MM.1S (cell line): ENCODE measurements at regions not wholly inside any gene's neighbourhood (a gene's known extent, or its start where the extent isn't known, plus 50 kb on each side); places are given as distances from the start of the nearest gene placed in this dataset.

Source experiments
- DNase-seq: peaks from one replicate; pipeline ENCODE4 v3.0.0-alpha.2; 2015
- H2AFZ ChIP-seq: fragments of 300-600 bp; sonication (generic); 2 replicates; pipeline ENCODE4 v1.6.0; 2016; ENCODE audit warnings: antibody characterized with exemption, low read length
- H3F3A ChIP-seq: fragments of 300-600 bp; sonication (generic); 2 replicates; pipeline ENCODE4 v1.6.1; 2016; ENCODE audit warnings: mild to moderate bottlenecking, antibody characterized with exemption, low read length, moderate library complexity, mixed read lengths; ENCODE audit not compliant: insufficient read depth
- H3K27ac ChIP-seq: fragments of 300-600 bp; sonication (generic); 2 replicates; pipeline ENCODE4 v1.5.1; 2016; ENCODE audit warnings: mild to moderate bottlenecking, low read length
- H3K27me3 ChIP-seq: fragments of 300-600 bp; sonication (generic); replicated peaks from 2 replicates; pipeline ENCODE4 v1.6.0; 2016; ENCODE audit warnings: low read length; ENCODE audit not compliant: insufficient read depth
- H3K36me3 ChIP-seq: fragments of 300-600 bp; sonication (generic); replicated peaks from 2 replicates; pipeline ENCODE4 v1.6.1; 2016; ENCODE audit warnings: mild to moderate bottlenecking, low read length, mixed read lengths; ENCODE audit not compliant: insufficient read depth
- H3K4me1 ChIP-seq: fragments of 300-600 bp; sonication (generic); 2 replicates; pipeline ENCODE4 v1.6.1; 2016; ENCODE audit warnings: low read length, mixed read lengths
- H3K4me2 ChIP-seq: fragments of 300-600 bp; sonication (generic); 2 replicates; pipeline ENCODE4 v1.6.0; 2016; ENCODE audit warnings: low read depth, low read length
- H3K4me3 ChIP-seq: fragments of 300-600 bp; sonication (generic); 2 replicates; pipeline ENCODE4 v1.5.1; 2016; ENCODE audit warnings: low read length, mixed read lengths
- H3K79me2 ChIP-seq: fragments of 300-600 bp; sonication (generic); 2 replicates; pipeline ENCODE4 v1.6.1; 2016; ENCODE audit warnings: mixed run types, low read length, mixed read lengths
- H3K9ac ChIP-seq: fragments of 300-600 bp; sonication (generic); 2 replicates; pipeline ENCODE4 v1.6.1; 2016; ENCODE audit warnings: low read length, mixed read lengths
- H3K9me2 ChIP-seq: fragments of 300-600 bp; sonication (generic); replicated peaks from 2 replicates; pipeline ENCODE4 v1.6.1; 2016; ENCODE audit warnings: mild to moderate bottlenecking, low read length, mixed read lengths; ENCODE audit not compliant: insufficient read depth
- H3K9me3 ChIP-seq: fragments of 300-600 bp; sonication (generic); replicated peaks from 2 replicates; pipeline ENCODE4 v1.6.1; 2016; ENCODE audit warnings: mild to moderate bottlenecking, low read length, mixed read lengths; ENCODE audit not compliant: insufficient read depth
- H4K20me1 ChIP-seq: fragments of 300-600 bp; sonication (generic); 2 replicates; pipeline ENCODE4 v1.6.1; 2016; ENCODE audit warnings: mild to moderate bottlenecking, low read length, moderate library complexity, mixed read lengths; ENCODE audit not compliant: insufficient read depth
- EZH2 ChIP-seq: fragments of 300-600 bp; sonication (generic); optimal IDR thresholded peaks from 2 replicates; pipeline ENCODE3; 2017; ENCODE audit warnings: low read depth, mild to moderate bottlenecking, antibody characterized with exemption, low read length, mixed read lengths
- EZH2phosphoT487 ChIP-seq: fragments of 300-600 bp; sonication (generic); IDR thresholded peaks from 2 replicates; pipeline ENCODE4 v1.6.1; 2018; ENCODE audit warnings: antibody characterized with exemption, low read length
- TF ChIP-seq, protein P1 (sequence below): fragments of 300-600 bp; sonication (generic); IDR thresholded peaks from 2 replicates; pipeline ENCODE4 v1.5.1; 2016; ENCODE audit warnings: antibody characterized with exemption, low read length, mixed read lengths

DNA sequence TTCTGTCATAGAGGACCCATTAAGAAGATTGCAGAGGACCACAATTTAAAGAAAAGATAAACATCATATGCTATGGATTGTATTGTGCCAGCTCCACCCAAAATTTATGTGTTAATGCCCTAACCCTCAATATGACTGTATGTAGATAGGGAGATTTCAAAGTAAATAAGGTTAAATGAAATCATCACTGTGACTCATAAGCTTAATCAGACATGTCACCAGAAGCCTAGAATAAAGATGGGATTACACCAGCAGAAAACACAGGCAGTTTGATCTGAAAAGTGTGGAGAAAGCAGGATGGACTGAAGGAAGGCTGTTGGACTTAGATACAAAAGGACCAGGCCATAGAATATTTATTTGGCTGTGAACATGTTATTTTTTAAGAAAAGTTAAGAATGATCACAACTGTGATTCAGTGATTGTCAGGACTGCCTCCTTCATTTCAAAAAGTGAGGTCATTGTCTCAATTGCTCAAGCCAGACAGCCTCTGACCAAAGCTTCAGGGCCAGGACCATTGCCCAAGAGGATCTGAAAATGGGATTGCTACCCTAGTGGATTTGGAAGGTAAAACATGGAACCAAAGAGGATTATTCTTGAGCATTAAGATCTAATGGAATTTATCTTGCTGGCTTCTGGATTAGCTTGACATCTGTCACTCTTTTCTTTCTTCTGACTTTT, 270.8 kb upstream of the POM121L12 start:
- no peaks in the 10 kb centered on the region for H3K4me1 ChIP-seq
- H3K27me3 ChIP-seq, result no peaks in the 10 kb centered on the region
- no peak overlapping the region for H2AFZ ChIP-seq
- H3K9me2 ChIP-seq, result no peaks in the 10 kb centered on the region
- H3F3A ChIP-seq, result no peaks in the 10 kb centered on the region
- H3K79me2 ChIP-seq, result no peaks in the 10 kb centered on the region
- H3K4me2 ChIP-seq, result no peak overlapping the region
- H4K20me1 ChIP-seq, result no peaks in the 10 kb centered on the region
- H3K36me3 ChIP-seq, result no peaks in the 10 kb centered on the region
- H3K9ac ChIP-seq, result no peak overlapping the region
- no peak overlapping the region for H3K27ac ChIP-seq
- no peak for DNase-seq
- TF ChIP-seq EZH2phosphoT487 (no peak), EZH2 (no peak)
- TF ChIP-seq, protein P1, sequence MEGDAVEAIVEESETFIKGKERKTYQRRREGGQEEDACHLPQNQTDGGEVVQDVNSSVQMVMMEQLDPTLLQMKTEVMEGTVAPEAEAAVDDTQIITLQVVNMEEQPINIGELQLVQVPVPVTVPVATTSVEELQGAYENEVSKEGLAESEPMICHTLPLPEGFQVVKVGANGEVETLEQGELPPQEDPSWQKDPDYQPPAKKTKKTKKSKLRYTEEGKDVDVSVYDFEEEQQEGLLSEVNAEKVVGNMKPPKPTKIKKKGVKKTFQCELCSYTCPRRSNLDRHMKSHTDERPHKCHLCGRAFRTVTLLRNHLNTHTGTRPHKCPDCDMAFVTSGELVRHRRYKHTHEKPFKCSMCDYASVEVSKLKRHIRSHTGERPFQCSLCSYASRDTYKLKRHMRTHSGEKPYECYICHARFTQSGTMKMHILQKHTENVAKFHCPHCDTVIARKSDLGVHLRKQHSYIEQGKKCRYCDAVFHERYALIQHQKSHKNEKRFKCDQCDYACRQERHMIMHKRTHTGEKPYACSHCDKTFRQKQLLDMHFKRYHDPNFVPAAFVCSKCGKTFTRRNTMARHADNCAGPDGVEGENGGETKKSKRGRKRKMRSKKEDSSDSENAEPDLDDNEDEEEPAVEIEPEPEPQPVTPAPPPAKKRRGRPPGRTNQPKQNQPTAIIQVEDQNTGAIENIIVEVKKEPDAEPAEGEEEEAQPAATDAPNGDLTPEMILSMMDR, result no peak
- no peak overlapping the region for H3K4me3 ChIP-seq
- H3K9me3 ChIP-seq, result no peaks in the 10 kb centered on the region

DNA sequence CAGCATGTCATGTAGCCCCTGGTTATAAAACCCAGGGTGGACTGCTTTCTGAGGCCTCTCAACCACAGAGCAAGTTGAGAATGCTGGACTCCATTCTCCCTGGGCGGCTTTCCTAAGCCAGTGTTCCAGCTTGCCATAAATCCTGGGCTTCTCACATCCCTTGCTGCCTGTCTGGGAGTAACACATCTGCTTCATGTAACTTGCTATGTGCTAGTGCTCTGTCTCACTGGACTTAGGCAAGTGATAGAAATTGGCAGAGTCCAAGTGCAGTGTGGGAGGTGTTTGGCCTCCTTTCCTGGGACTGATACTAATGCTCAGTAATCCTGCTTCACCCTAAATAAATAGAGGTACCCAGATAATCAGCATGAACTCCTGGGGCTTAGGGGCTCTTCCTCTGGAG, 277.1 kb upstream of the POM121L12 start:
- no peaks in the 10 kb centered on the region for H3K4me1 ChIP-seq
- no peaks in the 10 kb centered on the region for H3F3A ChIP-seq
- H3K9me2 ChIP-seq, result no peaks in the 10 kb centered on the region
- no peaks in the 10 kb centered on the region for H3K36me3 ChIP-seq
- H3K4me3 ChIP-seq, result no peak overlapping the region
- H4K20me1 ChIP-seq, result no peaks in the 10 kb centered on the region
- no peaks in the 10 kb centered on the region for H3K27me3 ChIP-seq
- H3K27ac ChIP-seq, result no peak overlapping the region
- TF ChIP-seq EZH2 (no peak), EZH2phosphoT487 (no peak)
- TF ChIP-seq, protein P1, result no peak
- no peak for DNase-seq
- H3K9me3 ChIP-seq, result no peaks in the 10 kb centered on the region
- no peak overlapping the region for H3K9ac ChIP-seq
- no peak overlapping the region for H2AFZ ChIP-seq
- no peak overlapping the region for H3K4me2 ChIP-seq
- no peaks in the 10 kb centered on the region for H3K79me2 ChIP-seq

DNA sequence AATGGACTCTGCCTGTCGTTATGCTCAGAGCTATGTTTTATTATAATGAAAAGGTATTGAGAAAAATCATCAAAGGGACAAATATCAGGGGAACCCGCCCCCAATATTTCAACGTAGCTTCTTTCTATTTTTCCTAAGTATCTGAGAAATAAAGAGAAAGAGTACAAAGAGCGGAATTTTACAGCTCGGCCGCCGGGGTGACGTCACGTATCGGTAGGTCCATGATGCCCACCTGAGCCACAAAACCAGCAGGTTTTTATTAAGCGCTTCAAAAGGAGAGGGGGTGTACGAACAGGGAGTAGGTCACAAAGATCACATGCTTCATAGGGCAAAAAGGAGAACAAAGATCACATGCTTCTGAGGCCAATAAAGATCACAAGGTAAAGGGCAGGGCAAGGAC, 281.6 kb upstream of the POM121L12 start:
- Histone ChIP-seq H3K27ac (no peak overlapping the region), H3K79me2 (no peaks in the 10 kb centered on the region), H3K4me1 (no peaks in the 10 kb centered on the region), H3K4me3 (no peak overlapping the region), H3F3A (no peaks in the 10 kb centered on the region), H3K9ac (no peak overlapping the region), H3K27me3 (no peaks in the 10 kb centered on the region), H4K20me1 (no peaks in the 10 kb centered on the region), H3K4me2 (no peak overlapping the region), H3K9me3 (no peaks in the 10 kb centered on the region), H2AFZ (no peak overlapping the region), H3K36me3 (no peaks in the 10 kb centered on the region), H3K9me2 (no peaks in the 10 kb centered on the region)
- TF ChIP-seq EZH2phosphoT487, result no peak
- TF ChIP-seq, protein P1, result no peak
- TF ChIP-seq EZH2, result no peak
- no peak for DNase-seq
